ENCODE measurements at regions not wholly inside any gene's neighbourhood (a gene's known extent, or its start where the extent isn't known, plus 50 kb on each side); places are given as distances from the start of the nearest gene placed in this dataset.

DNA sequence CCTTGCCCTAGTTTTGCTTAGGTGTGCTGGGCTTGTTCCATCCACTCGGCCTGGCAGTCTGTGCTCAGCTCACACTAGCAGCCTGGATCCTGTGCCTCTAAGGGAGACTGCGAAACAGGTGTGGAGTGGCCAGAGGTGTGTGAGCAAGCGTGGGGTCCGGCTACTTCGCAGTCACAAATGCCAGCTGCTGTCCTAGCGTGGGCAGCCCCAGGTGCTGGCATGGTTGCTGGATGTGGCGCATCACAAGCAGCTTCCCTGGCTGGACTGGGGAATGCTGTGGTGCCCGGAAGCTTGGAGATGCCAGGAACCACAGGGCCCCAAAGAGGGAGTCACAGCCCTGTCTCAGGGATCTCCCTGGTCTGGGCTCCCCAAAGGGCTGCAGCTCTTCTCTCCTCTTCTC, 119.0 kb upstream of the TMEFF2 start:
- Histone ChIP-seq H3K4me1 (no peaks in the 10 kb centered on the region), H3K9me3 (peaks cover 0 to 14% (median 0%) of the 10 kb centered on the region in 8 donors), H3K4me3 (no peak overlapping the region), H3K27me3 (replicated peaks in 1 of 7) (no peaks in the 10 kb centered on the region), H3K27ac (no peak overlapping the region), H3K36me3 (no peaks in the 10 kb centered on the region)
- WGBS, 5 donors: 89 to 94% (median 93%) methylated on average over 5 to 8 of the region's 8 CpGs
- intact Hi-C loops (cut with DNase I; ENCODE audit: low total_unique reads): no loop called here
- DNase-seq: peak; percentile 67
- TF ChIP-seq POLR2A (IDR thresholded peaks at IDR 0.05): no peak
- TF ChIP-seq, protein P1, sequence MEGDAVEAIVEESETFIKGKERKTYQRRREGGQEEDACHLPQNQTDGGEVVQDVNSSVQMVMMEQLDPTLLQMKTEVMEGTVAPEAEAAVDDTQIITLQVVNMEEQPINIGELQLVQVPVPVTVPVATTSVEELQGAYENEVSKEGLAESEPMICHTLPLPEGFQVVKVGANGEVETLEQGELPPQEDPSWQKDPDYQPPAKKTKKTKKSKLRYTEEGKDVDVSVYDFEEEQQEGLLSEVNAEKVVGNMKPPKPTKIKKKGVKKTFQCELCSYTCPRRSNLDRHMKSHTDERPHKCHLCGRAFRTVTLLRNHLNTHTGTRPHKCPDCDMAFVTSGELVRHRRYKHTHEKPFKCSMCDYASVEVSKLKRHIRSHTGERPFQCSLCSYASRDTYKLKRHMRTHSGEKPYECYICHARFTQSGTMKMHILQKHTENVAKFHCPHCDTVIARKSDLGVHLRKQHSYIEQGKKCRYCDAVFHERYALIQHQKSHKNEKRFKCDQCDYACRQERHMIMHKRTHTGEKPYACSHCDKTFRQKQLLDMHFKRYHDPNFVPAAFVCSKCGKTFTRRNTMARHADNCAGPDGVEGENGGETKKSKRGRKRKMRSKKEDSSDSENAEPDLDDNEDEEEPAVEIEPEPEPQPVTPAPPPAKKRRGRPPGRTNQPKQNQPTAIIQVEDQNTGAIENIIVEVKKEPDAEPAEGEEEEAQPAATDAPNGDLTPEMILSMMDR (IDR thresholded peaks at IDR 0.05 in 8 of 11, conservative IDR thresholded peaks at IDR 0.05 in 3 of 11): no peak
- no peak for TF ChIP-seq POLR2AphosphoS5 (IDR thresholded peaks at IDR 0.05)

DNA sequence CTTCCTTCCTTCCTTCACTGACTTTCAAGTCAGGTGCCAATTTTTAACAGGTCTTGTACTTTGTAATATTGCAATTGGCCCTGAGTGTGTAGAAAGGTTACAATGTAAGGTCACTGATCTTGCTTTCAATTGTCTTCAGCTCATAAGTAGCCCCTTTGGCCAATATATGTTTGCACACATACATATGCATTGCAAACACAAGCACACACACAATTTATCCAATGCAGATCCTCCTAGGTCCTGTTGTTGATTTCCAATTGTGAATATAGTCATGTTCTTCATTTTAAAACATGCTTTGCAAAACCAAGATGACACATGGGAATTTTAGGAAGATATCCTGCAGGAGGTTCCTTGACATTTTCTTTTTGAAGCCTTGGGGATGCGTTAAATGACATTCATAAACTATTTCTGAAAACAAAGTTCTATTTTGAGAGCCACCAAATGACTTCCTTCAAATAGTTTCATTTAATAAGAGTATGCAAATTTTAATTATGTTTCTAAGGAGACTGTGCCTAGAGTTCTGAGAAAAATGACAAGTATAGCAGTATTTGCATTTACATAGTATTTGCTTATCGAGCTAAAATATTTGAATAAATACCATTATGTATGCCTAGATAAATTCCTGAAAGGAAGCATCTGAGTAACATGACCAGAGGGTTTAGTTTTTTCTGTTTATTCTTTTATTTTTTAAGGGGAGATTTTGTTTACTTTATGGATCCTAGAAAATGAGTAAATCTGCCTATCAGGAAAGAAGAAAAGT, 117.1 kb upstream of the TMEFF2 start:
- H3K27ac ChIP-seq: no peak overlapping the region
- TF ChIP-seq, protein P1 (IDR thresholded peaks at IDR 0.05 in 8 of 11, conservative IDR thresholded peaks at IDR 0.05 in 3 of 11): no peak
- H3K36me3 ChIP-seq: no peaks in the 10 kb centered on the region
- no peak for DNase-seq
- H3K9me3 ChIP-seq: peaks cover 0 to 14% (median 0%) of the 10 kb centered on the region in 8 donors
- no peak overlapping the region for H3K4me3 ChIP-seq
- WGBS, 5 donors: 70 to 86% (median 82%) methylated on average over 2 of the region's 2 CpGs
- no peaks in the 10 kb centered on the region for H3K27me3 ChIP-seq (replicated peaks in 1 of 7)
- intact Hi-C loops (cut with DNase I; ENCODE audit: low total_unique reads): no loop called here
- no peaks in the 10 kb centered on the region for H3K4me1 ChIP-seq

GRCh38 chr2:192307530-192307929, 112.8 kb upstream of the TMEFF2 start:
- no peak for DNase-seq
- H3K4me3 ChIP-seq: no peak overlapping the region
- H3K27me3 ChIP-seq (replicated peaks in 1 of 7): no peaks in the 10 kb centered on the region
- TF ChIP-seq POLR2A (IDR thresholded peaks at IDR 0.05): no peak
- TF ChIP-seq POLR2AphosphoS5 (IDR thresholded peaks at IDR 0.05): no peak
- TF ChIP-seq, protein P1 (IDR thresholded peaks at IDR 0.05 in 8 of 11, conservative IDR thresholded peaks at IDR 0.05 in 3 of 11): no peak
- H3K4me1 ChIP-seq: no peaks in the 10 kb centered on the region
- no peak overlapping the region for H3K27ac ChIP-seq
- intact Hi-C loops (cut with DNase I; ENCODE audit: low total_unique reads): no loop called here
- no peaks in the 10 kb centered on the region for H3K9me3 ChIP-seq
- 77 to 88% (median 80%) methylated on average over 3 of the region's 3 CpGs for WGBS, 5 donors
- no peaks in the 10 kb centered on the region for H3K36me3 ChIP-seq

- intact Hi-C loops (cut with DNase I; ENCODE audit: low total_unique reads): no loop called here
- H3K4me3 ChIP-seq: no peak overlapping the region
- H3K9me3 ChIP-seq: no peaks in the 10 kb centered on the region
- 69 to 83% (median 74%) methylated on average over 3 of the region's 3 CpGs for WGBS, 5 donors
- H3K27ac ChIP-seq: no peak overlapping the region
- no peaks in the 10 kb centered on the region for H3K27me3 ChIP-seq (replicated peaks in 1 of 7)
- no peaks in the 10 kb centered on the region for H3K4me1 ChIP-seq
- no peak for DNase-seq
- TF ChIP-seq POLR2AphosphoS5 (IDR thresholded peaks at IDR 0.05): no peak
- TF ChIP-seq, protein P1 (IDR thresholded peaks at IDR 0.05 in 8 of 11, conservative IDR thresholded peaks at IDR 0.05 in 3 of 11): no peak
- TF ChIP-seq POLR2A (IDR thresholded peaks at IDR 0.05): no peak
- H3K36me3 ChIP-seq: no peaks in the 10 kb centered on the region
These were observed 103.9 kb upstream of the TMEFF2 start for GRCh38 chr2:192298664-192299063.

Data from spleen (tissue), 11 donors.